Inflammatory macrophage (primary cell): ENCODE measurements at regions not wholly inside any gene's neighbourhood (a gene's known extent, or its start where the extent isn't known, plus 50 kb on each side); places are given as distances from the start of the nearest gene placed in this dataset.
A peak's percentile ranks its signal among the peaks of the same experiment; 100 is the strongest.

ENCODE experiments used
- DNase-seq, 2 donors: peaks; one replicate each; pipeline ENCODE4 v3.0.0-alpha.2; 2020 to 2022

DNA sequence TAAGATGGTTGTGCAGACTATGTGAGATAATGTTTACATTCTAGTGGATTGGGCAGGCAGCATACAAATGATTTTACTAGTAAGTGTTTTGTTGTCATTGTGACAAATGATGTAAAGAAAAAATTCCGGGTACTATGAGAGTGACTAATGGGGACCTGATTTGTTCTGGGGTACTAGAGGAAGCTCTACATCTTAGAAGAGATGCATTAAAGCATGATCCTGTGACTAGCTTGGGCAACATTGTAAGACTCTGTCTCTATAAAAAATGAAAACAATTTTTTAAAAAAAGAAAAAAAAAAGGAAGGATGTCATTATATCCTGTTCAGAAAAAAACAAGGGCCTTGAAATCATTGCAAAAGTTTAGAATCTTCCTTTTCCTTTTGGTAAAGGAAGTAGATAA is 58.1 kb upstream of the MYRIP start:
- DNase-seq = peak; percentile 1 to 36

DNA sequence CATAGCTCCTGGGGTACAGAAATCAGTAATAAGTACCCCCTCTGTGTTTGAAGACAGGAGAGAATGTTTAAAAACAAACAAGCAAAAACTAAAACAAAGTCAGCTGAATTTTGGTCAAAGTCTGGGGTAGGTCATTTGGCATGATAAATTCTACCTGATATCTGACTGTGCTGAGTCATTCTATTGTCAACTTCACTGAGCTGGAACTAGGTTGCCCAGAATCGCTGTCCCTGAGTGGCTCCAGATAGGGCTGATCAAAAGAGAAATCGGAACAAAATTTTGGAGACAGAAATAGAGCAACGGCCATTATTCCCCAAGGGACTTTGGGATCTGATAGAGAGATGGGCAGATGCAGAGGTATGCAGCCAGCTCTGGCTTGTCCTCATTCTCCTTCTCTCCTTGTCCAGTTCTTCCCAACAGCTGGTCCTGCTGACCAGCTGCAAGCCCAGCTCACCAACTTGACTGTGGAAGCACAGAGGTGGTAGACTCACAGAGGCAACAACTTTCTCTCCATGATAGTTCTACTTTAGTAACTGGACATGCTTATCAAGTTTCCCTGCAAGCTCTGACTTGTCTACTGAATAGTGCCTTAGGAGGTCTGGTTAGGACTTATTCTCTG is 57.3 kb upstream of the MYRIP start:
- no peak for DNase-seq

DNA sequence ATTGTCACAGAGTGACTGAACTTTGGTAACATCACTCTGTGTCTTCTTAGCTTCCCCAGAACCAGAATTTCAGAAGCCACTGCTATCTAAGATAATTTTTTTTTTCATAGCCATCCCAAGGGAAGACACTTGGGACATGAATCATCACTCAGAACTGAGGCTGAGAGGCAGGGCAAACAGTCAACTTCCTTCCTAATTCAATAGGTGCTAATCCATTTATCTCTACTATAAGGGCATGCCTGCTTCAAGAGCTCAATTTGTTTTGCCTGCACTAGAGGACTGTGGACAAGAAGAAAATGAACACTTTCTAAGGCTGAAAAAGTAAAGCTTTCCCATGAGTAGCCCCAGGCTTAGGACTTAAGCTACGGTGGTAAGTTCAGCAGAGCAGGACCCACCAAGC is 56.7 kb upstream of the MYRIP start:
- no peak for DNase-seq

DNA sequence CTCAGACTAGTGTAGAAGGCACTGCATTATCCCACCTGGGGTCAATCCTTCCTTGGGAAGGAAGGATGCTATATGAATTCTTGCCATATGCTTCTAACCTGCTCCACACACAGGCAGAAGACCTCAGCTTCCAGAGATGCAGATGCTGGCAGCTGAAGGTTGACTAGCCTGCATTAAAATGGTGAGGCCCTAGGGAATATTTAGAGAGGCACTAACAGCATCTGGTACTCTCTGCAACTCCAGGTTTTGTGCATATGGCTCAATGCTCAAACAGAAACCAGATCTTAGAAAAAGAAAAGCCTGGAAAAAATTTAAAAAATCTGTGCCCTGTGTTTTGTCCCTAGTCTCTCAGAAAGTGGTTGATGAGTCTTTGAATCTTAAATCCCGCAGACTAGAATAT is 56.0 kb upstream of the MYRIP start:
- no peak for DNase-seq

DNA sequence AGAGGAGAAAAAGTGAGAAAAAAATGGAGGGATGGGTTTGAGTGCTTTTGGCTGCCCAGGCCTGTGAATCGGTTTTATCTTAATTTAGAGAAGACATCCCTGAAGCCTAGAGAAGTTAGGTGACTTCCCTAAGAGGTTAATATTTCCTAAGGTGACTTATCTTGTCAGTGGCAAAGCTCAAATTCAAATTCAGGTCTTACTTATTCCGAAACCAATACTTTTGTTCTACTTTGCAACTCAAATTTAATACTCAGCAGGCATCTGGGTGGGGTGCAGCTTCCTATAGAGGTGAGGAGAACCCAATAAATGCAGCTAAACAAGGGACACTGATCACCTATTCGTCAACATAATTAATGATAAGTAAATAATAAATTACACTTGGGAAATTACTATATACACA is 54.9 kb upstream of the MYRIP start:
- DNase-seq = no peak

GRCh38 chr3:39755100-39755499 is 54.3 kb upstream of the MYRIP start:
- DNase-seq = no peak

GRCh38 chr3:39757307-39757706 is 52.1 kb upstream of the MYRIP start:
- DNase-seq = no peak
